HCT116 (cell line): ENCODE measurements at regions not wholly inside any gene's neighbourhood (a gene's known extent, or its start where the extent isn't known, plus 50 kb on each side); places are given as distances from the start of the nearest gene placed in this dataset.

ENCODE experiments used
- ATAC-seq: fragments of 200-7000 bp; cut with Tn5 transposase; 2 replicates; pipeline ENCODE4 v1.9.1; 2020; ENCODE audit warnings: mild to moderate bottlenecking, moderate library complexity
- BruUV-seq: library from RNA; stranded (reverse); fragments of 400-500 nt; replicated peaks from 2 replicates; lab custom pipeline; 2021; lab: Mats Ljungman, UMichigan
- CTCF ChIA-PET: fragments of 300-600 bp; sonication (Branson Sonifier 250); formaldehyde crosslinking; loops from one replicate; lab custom pipeline; 2021; ENCODE audit warnings: antibody characterized with exemption; lab: Charles Lee
- POLR2A ChIA-PET: fragments of 300-600, 350-600 bp; sonication (Branson Sonifier 250); formaldehyde crosslinking; loops from one replicate; lab custom pipeline; 2021; ENCODE audit warnings: antibody characterized with exemption; lab: Charles Lee
- RAD21 ChIA-PET, 2 experiments: fragments of 300-600 bp; sonication (Branson Sonifier 250); formaldehyde crosslinking; loops; one replicate each; lab custom pipeline; 2023; ENCODE audit warnings: low total read pairs in 2 of 2; ENCODE audit not compliant: uncharacterized antibody in 2 of 2, unreplicated experiment in 2 of 2, low non-redundant PET in 1 of 2; lab: Charles Lee
- DNase-seq: peaks from one replicate; pipeline ENCODE4 v3.0.0-alpha.2; 2010; ENCODE audit warnings: low read depth, low spot score
- H2AFZ ChIP-seq: fragments of 200-600 bp; shearing (Covaris generic), sonication (generic); 2 replicates; pipeline ENCODE4 v1.6.1; 2017; ENCODE audit warnings: low read depth, mixed run types, mixed read lengths, antibody characterized with exemption, low read length; ENCODE audit not compliant: poor library complexity, severe bottlenecking
- H3K27ac ChIP-seq: 2 replicates; pipeline ENCODE4 v1.5.1; 2012; ENCODE audit warnings: low read depth, low read length
- H3K27me3 ChIP-seq: fragments of 200-600 bp; sonication (generic); 2 replicates; pipeline ENCODE4 v1.6.1; 2016; ENCODE audit warnings: mixed run types, low read length, mixed read lengths; ENCODE audit not compliant: insufficient read depth
- H3K36me3 ChIP-seq, 2 experiments: fragments of 200-500 bp in 1 of 2; fragments of 200-600 bp in 1 of 2; sonication (Bioruptor generic) in 1 of 2; sonication (generic) in 1 of 2; 2 replicates each; pipeline versions ENCODE4 v1.5.1 to v1.6.1; 2014 to 2016; ENCODE audit warnings: low read length in 2 of 2, inconsistent platforms in 1 of 2, mixed read lengths in 1 of 2, mixed run types in 1 of 2; ENCODE audit not compliant: insufficient read depth in 2 of 2, control insufficient read depth in 1 of 2
- H3K4me1 ChIP-seq, 2 experiments: fragments of 200-600 bp in 1 of 2; sonication (generic) in 1 of 2; 2 replicates each; pipeline versions ENCODE4 v1.5.1 to v1.6.1; 2012 to 2017; ENCODE audit warnings: low read length in 2 of 2, inconsistent platforms in 1 of 2, mild to moderate bottlenecking in 1 of 2, mixed read lengths in 1 of 2, mixed run types in 1 of 2, moderate library complexity in 1 of 2; ENCODE audit not compliant: insufficient read depth in 2 of 2, control insufficient read depth in 1 of 2
- H3K4me2 ChIP-seq: fragments of 200-600 bp; sonication (generic); 2 replicates; pipeline ENCODE4 v1.6.1; 2017; ENCODE audit warnings: mixed run types, low read length, mixed read lengths
- H3K4me3 ChIP-seq, 2 experiments: fragments of 200-600 bp in 1 of 2; sonication (generic) in 1 of 2; replicated peaks in 1 of 2; 2 replicates each; pipeline ENCODE4 v1.5.1; 2011 to 2016; ENCODE audit warnings: low read length in 2 of 2, control low read depth in 1 of 2, low read depth in 1 of 2, mild to moderate bottlenecking in 1 of 2, mixed read lengths in 1 of 2, mixed run types in 1 of 2
- H3K79me2 ChIP-seq: fragments of 200-600 bp; sonication (generic); 2 replicates; pipeline ENCODE4 v1.6.1; 2017; ENCODE audit warnings: mild to moderate bottlenecking, mixed run types, low read length, moderate library complexity, mixed read lengths; ENCODE audit not compliant: insufficient read depth
- H3K9ac ChIP-seq: fragments of 200-600 bp; sonication (generic); 2 replicates; pipeline ENCODE4 v1.6.1; 2016; ENCODE audit warnings: low read length, mixed read lengths
- H3K9me2 ChIP-seq: fragments of 200-600 bp; sonication (generic), shearing (Covaris generic); 2 replicates; pipeline ENCODE4 v1.6.1; 2017; ENCODE audit warnings: mixed run types, mild to moderate bottlenecking, moderate library complexity; ENCODE audit not compliant: insufficient read depth
- H3K9me3 ChIP-seq, 2 experiments: fragments of 200-500 bp in 1 of 2; fragments of 200-600 bp in 1 of 2; sonication (Bioruptor generic) in 1 of 2; sonication (generic) in 1 of 2; 2 replicates each; pipeline ENCODE4 v1.6.1; 2014 to 2017; ENCODE audit warnings: low read length in 2 of 2, mixed read lengths in 2 of 2, inconsistent platforms in 1 of 2, low read depth in 1 of 2, mild to moderate bottlenecking in 1 of 2, mixed run types in 1 of 2, moderate library complexity in 1 of 2; ENCODE audit not compliant: control insufficient read depth in 1 of 2, insufficient read depth in 1 of 2
- H4K20me1 ChIP-seq: fragments of 200-600 bp; sonication (generic), shearing (Covaris generic); 2 replicates; pipeline ENCODE4 v1.6.1; 2017; ENCODE audit warnings: mixed run types, mild to moderate bottlenecking, moderate library complexity; ENCODE audit not compliant: insufficient read depth
- CBX3 ChIP-seq: IDR thresholded peaks from 2 replicates; pipeline ENCODE4 v1.6.1; 2012; ENCODE audit warnings: low read depth
- EZH2 ChIP-seq: fragments of 200-600 bp; sonication (generic); IDR thresholded peaks from 2 replicates; pipeline ENCODE4 v1.6.1; 2017; ENCODE audit warnings: antibody characterized with exemption, mixed run types
- EZH2phosphoT487 ChIP-seq: fragments of 200-600 bp; IDR thresholded peaks from 2 replicates; pipeline ENCODE4 v1.6.1; 2018; ENCODE audit warnings: antibody characterized with exemption, borderline replicate concordance
- FOSL1 ChIP-seq: IDR thresholded peaks from 2 replicates; pipeline ENCODE4 v1.6.1; 2012; ENCODE audit warnings: low read depth
- JUND ChIP-seq: IDR thresholded peaks from 2 replicates; pipeline ENCODE4 v1.6.1; 2012
- MAX ChIP-seq: IDR thresholded peaks from 2 replicates; pipeline ENCODE4 v1.6.1; 2012
- SIN3A ChIP-seq: IDR thresholded peaks from 2 replicates; pipeline ENCODE4 v1.6.1; 2012; ENCODE audit warnings: low read depth
- SRF ChIP-seq: IDR thresholded peaks from 2 replicates; pipeline ENCODE4 v1.6.1; 2012; ENCODE audit warnings: low read depth
- TCF7L2 ChIP-seq: IDR thresholded peaks from 2 replicates; pipeline ENCODE4 v1.7.0; 2011; ENCODE audit warnings: borderline replicate concordance, inconsistent platforms; ENCODE audit not compliant: insufficient read depth, insufficient read length; ENCODE audit errors: extremely low read depth
- YY1 ChIP-seq: IDR thresholded peaks from 2 replicates; pipeline ENCODE4 v1.6.1; 2011; ENCODE audit warnings: low read length, low read depth, moderate library complexity, mild to moderate bottlenecking; ENCODE audit not compliant: insufficient replicate concordance; ENCODE audit errors: extremely low read depth
- intact Hi-C: fragments of 100-400 bp; cut with micrococcal nuclease; formaldehyde crosslinking; loops from 2 replicates; pipeline ENCODE4 v1.10.0; 2022
- TF ChIP-seq, protein P1 (sequence below): IDR thresholded peaks from 2 replicates; pipeline ENCODE4 v1.6.1; 2012; ENCODE audit warnings: low read depth
- TF ChIP-seq, protein P2 (sequence below), 3 experiments: fragments of 200-600 bp in 1 of 3; sonication (generic) in 1 of 3; IDR thresholded peaks in 2 of 3; conservative IDR thresholded peaks in 1 of 3; 2 replicates each; pipeline ENCODE4 v1.5.1; 2012 to 2017; ENCODE audit warnings: low read depth in 2 of 3, low read length in 2 of 3, antibody characterized with exemption in 1 of 3, borderline replicate concordance in 1 of 3, control low read depth in 1 of 3, mild to moderate bottlenecking in 1 of 3, mixed read lengths in 1 of 3, mixed run types in 1 of 3, moderate library complexity in 1 of 3; ENCODE audit not compliant: insufficient read depth in 1 of 3

DNA sequence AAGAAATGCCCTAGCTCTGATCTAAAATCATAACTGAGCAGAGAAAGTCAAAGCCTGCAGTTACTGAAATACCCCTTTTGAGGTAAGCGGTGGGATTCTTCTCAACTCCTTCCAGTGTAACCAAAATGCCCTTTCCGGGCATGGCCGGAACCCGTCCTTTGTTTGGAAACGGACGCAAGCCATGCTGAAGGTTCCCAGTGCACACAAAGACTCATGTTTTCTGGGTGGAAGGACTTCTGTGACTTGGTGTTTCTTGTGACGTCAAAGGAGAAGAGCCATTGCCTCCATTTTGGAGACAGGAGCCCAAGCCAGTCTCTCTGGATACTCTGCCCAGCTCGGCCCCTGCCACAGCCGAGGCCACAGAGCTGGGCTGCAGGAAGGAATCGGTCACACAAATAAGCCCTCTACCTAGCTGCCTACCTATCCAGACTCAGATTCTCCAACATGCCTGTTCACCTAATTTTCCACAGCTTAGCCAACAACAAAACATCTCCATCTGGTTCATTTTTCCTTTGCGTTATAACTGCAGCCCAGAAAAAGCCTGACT is 182.8 kb downstream of the TBXT start:
- no peaks in the 10 kb centered on the region for H3K27me3 ChIP-seq
- ATAC-seq = no peak
- POLR2A ChIA-PET = no interaction called here

DNA sequence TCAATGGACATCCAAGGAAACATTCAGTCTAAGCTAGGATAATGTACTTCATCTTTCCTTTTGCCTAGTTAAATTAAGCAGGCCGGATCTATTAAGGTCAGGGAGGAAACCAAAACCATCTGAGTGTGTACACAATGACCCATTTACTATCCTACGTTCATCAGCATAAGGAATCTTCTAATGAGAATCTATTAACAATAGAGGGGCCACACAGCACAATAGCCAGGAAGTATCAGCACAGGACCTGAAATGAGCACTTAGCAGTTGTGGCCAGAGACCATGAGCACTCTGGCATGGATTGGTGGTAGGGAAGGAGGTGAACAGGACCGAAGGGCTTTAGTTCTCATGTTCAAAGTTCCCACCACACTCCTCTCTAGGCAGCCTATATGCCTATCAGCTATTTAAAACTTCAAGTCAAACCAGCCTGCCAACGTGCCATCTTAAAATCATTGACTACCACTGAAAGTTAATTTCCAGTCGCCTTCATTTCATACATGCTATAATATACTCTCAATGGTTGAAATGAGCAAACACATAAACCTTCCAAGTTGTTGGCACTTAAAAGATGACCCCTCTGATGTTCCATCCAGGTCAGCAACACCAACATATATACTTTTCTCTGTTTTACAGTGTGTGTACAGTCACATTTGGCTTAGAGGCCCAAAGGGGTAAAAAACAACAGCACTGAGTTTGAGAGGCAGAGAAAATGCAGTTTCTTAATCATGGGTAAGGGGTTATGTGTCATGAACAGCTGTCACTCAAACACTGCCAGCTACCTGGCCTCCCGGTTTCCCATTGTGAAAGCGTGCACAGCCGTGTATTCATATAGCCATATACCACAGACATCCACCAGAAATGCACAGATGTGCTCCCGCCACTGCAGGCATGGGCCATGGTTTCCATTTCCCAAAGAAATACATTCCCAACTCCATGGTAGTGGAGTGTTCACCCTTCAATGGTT is 184.3 kb downstream of the TBXT start:
- CTCF ChIA-PET = no interaction called here
- POLR2A ChIA-PET = no interaction called here
- BruUV-seq = no TSS peak
- no peaks in the 10 kb centered on the region for H4K20me1 ChIP-seq
- no peaks in the 10 kb centered on the region for H3K9me3 ChIP-seq
- H3K4me1 ChIP-seq = peaks cover 0 to 3% of the 10 kb centered on the region in 2 experiments; a peak in 1 of 4 replicates
- H3K79me2 ChIP-seq = no peaks in the 10 kb centered on the region
- no peak for DNase-seq
- no peaks in the 10 kb centered on the region for H3K9me2 ChIP-seq
- intact Hi-C loops = no loop called here
- no peak overlapping the region for H3K4me3 ChIP-seq
- no peaks in the 10 kb centered on the region for H3K36me3 ChIP-seq
- H3K9ac ChIP-seq = no peak overlapping the region
- RAD21 ChIA-PET = no interaction called here
- H3K27me3 ChIP-seq = no peaks in the 10 kb centered on the region
- H3K4me2 ChIP-seq = no peak overlapping the region
- no peak overlapping the region for H3K27ac ChIP-seq
- no peak for ATAC-seq
- H2AFZ ChIP-seq = no peak overlapping the region
- TF ChIP-seq, protein P1, sequence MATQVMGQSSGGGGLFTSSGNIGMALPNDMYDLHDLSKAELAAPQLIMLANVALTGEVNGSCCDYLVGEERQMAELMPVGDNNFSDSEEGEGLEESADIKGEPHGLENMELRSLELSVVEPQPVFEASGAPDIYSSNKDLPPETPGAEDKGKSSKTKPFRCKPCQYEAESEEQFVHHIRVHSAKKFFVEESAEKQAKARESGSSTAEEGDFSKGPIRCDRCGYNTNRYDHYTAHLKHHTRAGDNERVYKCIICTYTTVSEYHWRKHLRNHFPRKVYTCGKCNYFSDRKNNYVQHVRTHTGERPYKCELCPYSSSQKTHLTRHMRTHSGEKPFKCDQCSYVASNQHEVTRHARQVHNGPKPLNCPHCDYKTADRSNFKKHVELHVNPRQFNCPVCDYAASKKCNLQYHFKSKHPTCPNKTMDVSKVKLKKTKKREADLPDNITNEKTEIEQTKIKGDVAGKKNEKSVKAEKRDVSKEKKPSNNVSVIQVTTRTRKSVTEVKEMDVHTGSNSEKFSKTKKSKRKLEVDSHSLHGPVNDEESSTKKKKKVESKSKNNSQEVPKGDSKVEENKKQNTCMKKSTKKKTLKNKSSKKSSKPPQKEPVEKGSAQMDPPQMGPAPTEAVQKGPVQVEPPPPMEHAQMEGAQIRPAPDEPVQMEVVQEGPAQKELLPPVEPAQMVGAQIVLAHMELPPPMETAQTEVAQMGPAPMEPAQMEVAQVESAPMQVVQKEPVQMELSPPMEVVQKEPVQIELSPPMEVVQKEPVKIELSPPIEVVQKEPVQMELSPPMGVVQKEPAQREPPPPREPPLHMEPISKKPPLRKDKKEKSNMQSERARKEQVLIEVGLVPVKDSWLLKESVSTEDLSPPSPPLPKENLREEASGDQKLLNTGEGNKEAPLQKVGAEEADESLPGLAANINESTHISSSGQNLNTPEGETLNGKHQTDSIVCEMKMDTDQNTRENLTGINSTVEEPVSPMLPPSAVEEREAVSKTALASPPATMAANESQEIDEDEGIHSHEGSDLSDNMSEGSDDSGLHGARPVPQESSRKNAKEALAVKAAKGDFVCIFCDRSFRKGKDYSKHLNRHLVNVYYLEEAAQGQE = no peak
- TF ChIP-seq TCF7L2 = no peak
- no peak for TF ChIP-seq JUND
- TF ChIP-seq SIN3A = no peak
- no peak for TF ChIP-seq FOSL1
- TF ChIP-seq, protein P2, sequence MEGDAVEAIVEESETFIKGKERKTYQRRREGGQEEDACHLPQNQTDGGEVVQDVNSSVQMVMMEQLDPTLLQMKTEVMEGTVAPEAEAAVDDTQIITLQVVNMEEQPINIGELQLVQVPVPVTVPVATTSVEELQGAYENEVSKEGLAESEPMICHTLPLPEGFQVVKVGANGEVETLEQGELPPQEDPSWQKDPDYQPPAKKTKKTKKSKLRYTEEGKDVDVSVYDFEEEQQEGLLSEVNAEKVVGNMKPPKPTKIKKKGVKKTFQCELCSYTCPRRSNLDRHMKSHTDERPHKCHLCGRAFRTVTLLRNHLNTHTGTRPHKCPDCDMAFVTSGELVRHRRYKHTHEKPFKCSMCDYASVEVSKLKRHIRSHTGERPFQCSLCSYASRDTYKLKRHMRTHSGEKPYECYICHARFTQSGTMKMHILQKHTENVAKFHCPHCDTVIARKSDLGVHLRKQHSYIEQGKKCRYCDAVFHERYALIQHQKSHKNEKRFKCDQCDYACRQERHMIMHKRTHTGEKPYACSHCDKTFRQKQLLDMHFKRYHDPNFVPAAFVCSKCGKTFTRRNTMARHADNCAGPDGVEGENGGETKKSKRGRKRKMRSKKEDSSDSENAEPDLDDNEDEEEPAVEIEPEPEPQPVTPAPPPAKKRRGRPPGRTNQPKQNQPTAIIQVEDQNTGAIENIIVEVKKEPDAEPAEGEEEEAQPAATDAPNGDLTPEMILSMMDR (IDR thresholded peaks at IDR 0.05 in 2 of 3, conservative IDR thresholded peaks at IDR 0.05 in 1 of 3; ENCODE audit: borderline replicate concordance in 1 of 3, insufficient read depth in 1 of 3, low read depth in 2 of 3, low read length in 2 of 3) = no peak
- TF ChIP-seq YY1 = no peak
- TF ChIP-seq CBX3 = no peak
- no peak for TF ChIP-seq SRF
- TF ChIP-seq EZH2 = no peak
- no peak for TF ChIP-seq EZH2phosphoT487

More for the DNA sequence above, 182.8 kb downstream of the TBXT start:
- Histone ChIP-seq H3K79me2 (no peaks in the 10 kb centered on the region), H2AFZ (no peak overlapping the region), H4K20me1 (no peaks in the 10 kb centered on the region), H3K9me2 (no peaks in the 10 kb centered on the region), H3K27ac (no peak overlapping the region), H3K36me3 (no peaks in the 10 kb centered on the region), H3K4me3 (no peak overlapping the region), H3K4me1 (peaks cover 0 to 3% of the 10 kb centered on the region in 2 experiments; a peak in 1 of 4 replicates), H3K4me2 (no peak overlapping the region), H3K9ac (no peak overlapping the region), H3K9me3 (no peaks in the 10 kb centered on the region)
- BruUV-seq = no TSS peak
- TF ChIP-seq MAX (no peak), SRF (no peak)
- intact Hi-C loops = no loop called here
- CTCF ChIA-PET = no interaction called here
- RAD21 ChIA-PET = no interaction called here
- no peak for DNase-seq
